ENCODE measurements at regions not wholly inside any gene's neighbourhood (a gene's known extent, or its start where the extent isn't known, plus 50 kb on each side); places are given as distances from the start of the nearest gene placed in this dataset.

GRCh38 chrX:124217304-124218251, 114.9 kb upstream of the TEX13D start:
- no peak overlapping the region for H3K4me3 ChIP-seq (ENCODE audit: low read length)
- peaks cover 8% of the 10 kb centered on the region for H3K9me3 ChIP-seq (ENCODE audit: control insufficient read depth, low read length)
- peaks cover 2% of the 10 kb centered on the region for H3K4me1 ChIP-seq (ENCODE audit: control insufficient read depth, insufficient read depth, low read length)
- DNase-seq (ENCODE audit: low read depth): no peak
- H3K27me3 ChIP-seq (replicated peaks; ENCODE audit: control insufficient read depth, insufficient read depth, low read length): peaks cover 6% of the 10 kb centered on the region
- no peaks in the 10 kb centered on the region for H3K36me3 ChIP-seq (ENCODE audit: control insufficient read depth, insufficient read depth, low read length, severe bottlenecking)
- no peak overlapping the region for H3K9ac ChIP-seq (ENCODE audit: low read length)

DNA sequence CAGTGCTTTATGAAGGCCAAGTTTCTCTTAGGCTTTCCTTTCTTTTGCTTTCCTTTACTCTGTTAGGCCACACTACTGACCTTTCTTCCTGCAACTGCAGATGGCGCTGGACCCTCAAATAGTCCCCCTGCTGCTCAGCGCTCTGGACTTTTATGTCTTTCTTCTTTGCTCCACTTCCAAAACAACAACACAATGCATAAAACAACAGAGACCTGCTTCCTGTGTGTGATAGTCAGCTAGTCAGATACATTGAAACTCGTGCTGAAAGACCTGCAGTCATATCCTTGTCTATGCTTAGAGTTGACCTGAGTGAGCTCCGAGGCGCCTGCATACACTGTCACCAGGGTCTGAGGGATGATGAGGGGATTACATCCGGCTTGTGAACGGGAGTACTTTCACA, 108.9 kb upstream of the TEX13D start:
- Histone ChIP-seq H3K4me3 (ENCODE audit: low read length) (no peak overlapping the region), H3K9ac (ENCODE audit: low read length) (no peak overlapping the region), H3K4me1 (ENCODE audit: control insufficient read depth, insufficient read depth, low read length) (no peaks in the 10 kb centered on the region), H3K36me3 (ENCODE audit: control insufficient read depth, insufficient read depth, low read length, severe bottlenecking) (no peaks in the 10 kb centered on the region), H3K27me3 (replicated peaks; ENCODE audit: control insufficient read depth, insufficient read depth, low read length) (no peaks in the 10 kb centered on the region), H3K9me3 (ENCODE audit: control insufficient read depth, low read length) (peaks cover 8% of the 10 kb centered on the region)
- no peak for DNase-seq (ENCODE audit: low read depth)

GRCh38 chrX:124224528-124224927, 107.9 kb upstream of the TEX13D start:
- no peak overlapping the region for H3K4me3 ChIP-seq (ENCODE audit: low read length)
- H3K9me3 ChIP-seq (ENCODE audit: control insufficient read depth, low read length): peaks cover 8% of the 10 kb centered on the region
- no peak for DNase-seq (ENCODE audit: low read depth)

GRCh38 chrX:124226129-124226528, 106.3 kb upstream of the TEX13D start:
- no peak for DNase-seq (ENCODE audit: low read depth)
- Histone ChIP-seq H3K27me3 (replicated peaks; ENCODE audit: control insufficient read depth, insufficient read depth, low read length) (no peaks in the 10 kb centered on the region), H3K9ac (ENCODE audit: low read length) (no peak overlapping the region), H3K4me3 (ENCODE audit: low read length) (no peak overlapping the region), H3K36me3 (ENCODE audit: control insufficient read depth, insufficient read depth, low read length, severe bottlenecking) (no peaks in the 10 kb centered on the region), H3K4me1 (ENCODE audit: control insufficient read depth, insufficient read depth, low read length) (no peaks in the 10 kb centered on the region), H3K9me3 (ENCODE audit: control insufficient read depth, low read length) (no peaks in the 10 kb centered on the region)

More at GRCh38 chrX:124224528-124224927, 107.9 kb upstream of the TEX13D start:
- Histone ChIP-seq H3K36me3 (ENCODE audit: control insufficient read depth, insufficient read depth, low read length, severe bottlenecking) (no peaks in the 10 kb centered on the region), H3K9ac (ENCODE audit: low read length) (no peak overlapping the region), H3K27me3 (replicated peaks; ENCODE audit: control insufficient read depth, insufficient read depth, low read length) (no peaks in the 10 kb centered on the region), H3K4me1 (ENCODE audit: control insufficient read depth, insufficient read depth, low read length) (no peaks in the 10 kb centered on the region)

DNA sequence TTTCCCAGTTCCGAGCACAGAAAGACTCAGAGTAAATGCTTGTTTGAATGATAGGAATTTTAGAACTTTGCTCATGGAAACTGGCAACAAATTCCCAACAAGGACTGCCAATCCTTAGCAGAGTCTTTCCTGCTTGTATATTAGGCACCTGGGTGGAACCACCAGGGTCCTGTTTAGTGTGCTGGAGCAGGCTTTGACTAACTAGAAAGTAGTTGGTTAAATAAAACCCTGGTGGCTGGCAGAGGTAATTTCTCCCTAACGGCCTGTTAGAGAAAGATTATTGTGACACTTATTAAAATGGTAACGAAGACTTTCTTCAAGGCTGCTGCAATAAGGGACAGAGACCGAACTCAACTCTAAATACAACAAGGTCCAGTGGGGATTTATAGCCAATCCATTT, 103.6 kb upstream of the TEX13D start:
- Histone ChIP-seq H3K4me1 (ENCODE audit: control insufficient read depth, insufficient read depth, low read length) (no peaks in the 10 kb centered on the region), H3K27me3 (replicated peaks; ENCODE audit: control insufficient read depth, insufficient read depth, low read length) (peaks cover 7% of the 10 kb centered on the region), H3K9me3 (ENCODE audit: control insufficient read depth, low read length) (no peaks in the 10 kb centered on the region), H3K36me3 (ENCODE audit: control insufficient read depth, insufficient read depth, low read length, severe bottlenecking) (no peaks in the 10 kb centered on the region), H3K4me3 (ENCODE audit: low read length) (no peak overlapping the region), H3K9ac (ENCODE audit: low read length) (no peak overlapping the region)
- no peak for DNase-seq (ENCODE audit: low read depth)

DNA sequence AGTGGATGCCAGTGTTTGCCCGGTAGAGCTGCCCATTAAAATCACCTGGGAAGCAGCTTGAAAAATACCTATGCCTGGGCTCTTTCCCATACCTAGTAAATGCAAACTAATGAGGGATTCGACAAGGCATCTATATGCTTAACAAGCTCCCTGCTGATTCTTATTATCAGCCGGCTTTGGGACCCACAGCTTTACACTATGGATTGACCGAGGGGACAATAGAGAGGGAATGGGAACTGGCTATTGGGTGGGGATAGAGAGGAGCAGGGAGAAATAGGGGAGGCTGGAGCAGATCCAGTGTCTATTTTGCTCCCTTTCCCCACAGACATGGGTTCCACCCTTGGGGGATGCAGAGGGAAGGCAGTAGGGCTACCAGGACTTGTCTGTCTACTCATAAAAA, 103.1 kb upstream of the TEX13D start:
- Histone ChIP-seq H3K27me3 (replicated peaks; ENCODE audit: control insufficient read depth, insufficient read depth, low read length) (peaks cover 7% of the 10 kb centered on the region), H3K36me3 (ENCODE audit: control insufficient read depth, insufficient read depth, low read length, severe bottlenecking) (no peaks in the 10 kb centered on the region), H3K4me1 (ENCODE audit: control insufficient read depth, insufficient read depth, low read length) (no peaks in the 10 kb centered on the region), H3K9ac (ENCODE audit: low read length) (no peak overlapping the region), H3K4me3 (ENCODE audit: low read length) (no peak overlapping the region), H3K9me3 (ENCODE audit: control insufficient read depth, low read length) (no peaks in the 10 kb centered on the region)
- no peak for DNase-seq (ENCODE audit: low read depth)

DNA sequence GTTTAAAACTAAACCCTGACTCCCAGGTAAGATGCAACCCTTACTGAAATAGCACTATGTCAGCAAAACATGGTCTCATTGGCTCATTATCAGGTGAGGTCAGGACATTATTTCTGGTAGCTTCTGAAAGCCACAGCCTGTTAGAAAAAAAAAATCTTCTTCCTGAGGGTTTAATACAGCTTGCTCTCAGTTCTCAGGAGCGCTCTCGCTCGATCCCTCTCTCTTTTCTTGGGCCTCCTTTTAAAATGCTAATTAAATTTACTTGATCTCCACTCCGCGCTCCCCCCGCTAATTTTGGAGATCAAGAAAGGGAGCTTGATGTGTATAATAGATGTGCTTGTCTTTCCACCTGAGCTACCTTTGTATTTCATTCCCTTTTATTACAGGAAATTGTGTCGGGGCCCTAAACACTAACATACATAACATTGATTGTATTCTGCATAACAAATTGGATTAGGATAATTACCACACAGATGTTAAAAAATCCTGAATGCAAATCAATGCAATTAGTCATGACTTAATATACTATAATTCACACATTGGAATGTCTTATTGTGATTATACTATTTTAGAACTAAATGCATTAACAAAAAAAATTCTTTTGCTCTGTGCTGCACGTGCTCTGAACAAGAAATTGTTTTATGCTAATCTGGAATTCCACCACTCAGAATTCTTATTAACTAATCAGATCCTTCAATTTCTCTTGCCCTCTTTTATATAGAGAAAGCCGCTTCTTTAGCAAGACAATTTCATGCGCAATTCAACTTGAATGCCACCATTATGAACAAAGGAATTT, 101.6 kb upstream of the TEX13D start:
- Histone ChIP-seq H3K4me3 (ENCODE audit: low read length) (no peak overlapping the region), H3K9ac (ENCODE audit: low read length) (no peak overlapping the region), H3K36me3 (ENCODE audit: control insufficient read depth, insufficient read depth, low read length, severe bottlenecking) (no peaks in the 10 kb centered on the region), H3K27me3 (replicated peaks; ENCODE audit: control insufficient read depth, insufficient read depth, low read length) (peaks cover 7% of the 10 kb centered on the region), H3K4me1 (ENCODE audit: control insufficient read depth, insufficient read depth, low read length) (no peaks in the 10 kb centered on the region), H3K9me3 (ENCODE audit: control insufficient read depth, low read length) (no peaks in the 10 kb centered on the region)
- DNase-seq (ENCODE audit: low read depth): no peak

GRCh38 chrX:124231451-124231759, 101.1 kb upstream of the TEX13D start:
- Histone ChIP-seq H3K4me1 (ENCODE audit: control insufficient read depth, insufficient read depth, low read length) (no peaks in the 10 kb centered on the region), H3K36me3 (ENCODE audit: control insufficient read depth, insufficient read depth, low read length, severe bottlenecking) (no peaks in the 10 kb centered on the region), H3K27me3 (replicated peaks; ENCODE audit: control insufficient read depth, insufficient read depth, low read length) (peaks cover 7% of the 10 kb centered on the region), H3K9ac (ENCODE audit: low read length) (no peak overlapping the region), H3K4me3 (ENCODE audit: low read length) (no peak overlapping the region), H3K9me3 (ENCODE audit: control insufficient read depth, low read length) (no peaks in the 10 kb centered on the region)
- no peak for DNase-seq (ENCODE audit: low read depth)

GRCh38 chrX:124232523-124233201, 99.8 kb upstream of the TEX13D start:
- no peak overlapping the region for H3K9ac ChIP-seq (ENCODE audit: low read length)
- H3K9me3 ChIP-seq (ENCODE audit: control insufficient read depth, low read length): no peaks in the 10 kb centered on the region
- H3K36me3 ChIP-seq (ENCODE audit: control insufficient read depth, insufficient read depth, low read length, severe bottlenecking): no peaks in the 10 kb centered on the region
- H3K4me3 ChIP-seq (ENCODE audit: low read length): no peak overlapping the region
- no peak for DNase-seq (ENCODE audit: low read depth)
- H3K27me3 ChIP-seq (replicated peaks; ENCODE audit: control insufficient read depth, insufficient read depth, low read length): peaks cover 7% of the 10 kb centered on the region
- no peaks in the 10 kb centered on the region for H3K4me1 ChIP-seq (ENCODE audit: control insufficient read depth, insufficient read depth, low read length)

DNA sequence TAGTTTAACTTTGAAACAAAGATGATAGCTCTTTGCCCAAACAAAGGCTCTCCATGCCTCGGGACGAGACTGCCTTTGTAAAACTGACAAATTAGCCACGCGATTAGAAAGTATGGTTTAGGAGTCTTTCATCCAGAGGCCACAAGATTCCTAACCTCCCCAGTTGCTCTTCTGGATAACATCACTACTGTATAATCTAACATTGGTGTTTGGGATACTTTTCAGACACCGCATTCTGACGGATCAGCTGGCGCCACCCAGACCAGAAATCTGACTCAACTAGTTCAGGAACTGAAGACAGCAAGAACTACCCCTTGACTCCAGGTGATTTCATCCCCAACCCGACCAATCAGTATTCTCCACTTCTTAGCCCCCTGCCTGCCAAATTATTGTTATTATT, 98.1 kb upstream of the TEX13D start:
- H3K9me3 ChIP-seq (ENCODE audit: control insufficient read depth, low read length): no peaks in the 10 kb centered on the region
- peaks cover 7% of the 10 kb centered on the region for H3K27me3 ChIP-seq (replicated peaks; ENCODE audit: control insufficient read depth, insufficient read depth, low read length)
- no peak for DNase-seq (ENCODE audit: low read depth)
- H3K4me1 ChIP-seq (ENCODE audit: control insufficient read depth, insufficient read depth, low read length): no peaks in the 10 kb centered on the region
- no peak overlapping the region for H3K9ac ChIP-seq (ENCODE audit: low read length)
- no peaks in the 10 kb centered on the region for H3K36me3 ChIP-seq (ENCODE audit: control insufficient read depth, insufficient read depth, low read length, severe bottlenecking)
- H3K4me3 ChIP-seq (ENCODE audit: low read length): no peak overlapping the region

DNA sequence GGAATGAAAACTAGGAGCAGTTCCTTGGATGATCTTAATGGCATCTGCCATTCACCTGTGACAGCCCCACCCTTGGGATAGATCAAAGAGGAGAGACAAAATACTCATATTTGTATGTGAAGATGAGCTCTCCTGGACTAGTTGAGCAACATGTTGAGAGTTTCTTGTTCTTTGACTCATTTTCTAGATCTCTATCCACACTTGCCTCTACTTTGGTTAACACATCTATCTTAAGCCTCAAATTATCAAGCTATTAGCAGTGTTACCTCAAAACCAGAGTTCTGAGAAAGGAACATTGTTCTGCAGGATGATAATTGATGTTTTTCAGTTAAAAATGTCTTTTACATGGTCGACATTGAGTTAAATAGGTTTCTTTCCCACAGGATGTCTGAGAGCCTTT, 94.2 kb upstream of the TEX13D start:
- H3K9me3 ChIP-seq (ENCODE audit: control insufficient read depth, low read length): no peaks in the 10 kb centered on the region
- no peaks in the 10 kb centered on the region for H3K36me3 ChIP-seq (ENCODE audit: control insufficient read depth, insufficient read depth, low read length, severe bottlenecking)
- H3K4me1 ChIP-seq (ENCODE audit: control insufficient read depth, insufficient read depth, low read length): no peaks in the 10 kb centered on the region
- no peaks in the 10 kb centered on the region for H3K27me3 ChIP-seq (replicated peaks; ENCODE audit: control insufficient read depth, insufficient read depth, low read length)
- no peak overlapping the region for H3K4me3 ChIP-seq (ENCODE audit: low read length)
- DNase-seq (ENCODE audit: low read depth): no peak
- H3K9ac ChIP-seq (ENCODE audit: low read length): no peak overlapping the region

Data from adipocyte (in vitro differentiated cells).